ENCODE measurements at regions not wholly inside any gene's neighbourhood (a gene's known extent, or its start where the extent isn't known, plus 50 kb on each side); places are given as distances from the start of the nearest gene placed in this dataset.

DNA sequence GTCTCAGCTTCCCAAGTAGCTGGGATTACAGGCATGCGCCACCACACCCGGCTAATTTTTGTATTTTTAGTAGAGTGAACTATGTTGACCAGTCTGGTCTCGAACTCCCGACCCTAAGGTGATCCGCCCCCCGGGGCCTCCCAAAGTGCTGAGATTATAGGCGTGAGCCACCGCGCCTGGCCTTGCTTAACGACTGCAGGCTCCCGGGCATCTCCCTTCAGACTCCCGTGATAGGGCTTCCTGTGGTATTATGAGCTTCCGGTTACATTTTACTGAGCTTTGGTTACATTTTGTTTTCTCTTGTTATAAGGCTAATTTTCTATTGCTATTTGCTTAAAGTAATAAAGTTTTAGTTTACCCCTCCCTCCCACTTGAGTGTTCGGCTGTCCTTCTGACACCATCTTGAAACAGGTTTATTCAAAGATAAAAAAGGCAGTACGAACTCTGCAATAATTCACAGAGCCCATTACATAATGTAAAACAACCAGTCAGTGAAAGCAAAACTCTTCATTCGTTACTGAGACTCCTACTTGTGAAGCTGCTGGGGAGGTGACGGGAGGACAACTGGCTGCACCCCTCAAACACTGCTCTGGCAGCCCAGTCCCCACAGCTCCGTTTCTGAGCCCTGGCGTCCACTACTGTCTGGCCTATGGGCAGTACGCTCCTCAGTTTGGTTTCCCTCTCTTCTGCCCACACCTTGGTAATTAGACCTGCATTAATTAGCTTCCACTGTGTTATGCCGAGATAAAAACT, 795.7 kb upstream of the SLIT2 start:
- intact Hi-C loops (cut with DNase I; ENCODE audit: low total_unique reads), result no loop called here
- no peak for DNase-seq
- H3K27ac ChIP-seq, result no peak overlapping the region
- no peaks in the 10 kb centered on the region for H3K27me3 ChIP-seq
- H3K4me3 ChIP-seq, result no peak overlapping the region
- H3K36me3 ChIP-seq, result no peaks in the 10 kb centered on the region
- peaks cover 0 to 3% (median 0%) of the 10 kb centered on the region in 4 donors for H3K9me3 ChIP-seq
- no peaks in the 10 kb centered on the region for H3K4me1 ChIP-seq
- no peak for TF ChIP-seq POLR2A (IDR thresholded peaks at IDR 0.05)
- no peak for TF ChIP-seq POLR2AphosphoS5 (IDR thresholded peaks at IDR 0.05)
- TF ChIP-seq EP300 (IDR thresholded peaks at IDR 0.05), result no peak
- TF ChIP-seq, protein P1, sequence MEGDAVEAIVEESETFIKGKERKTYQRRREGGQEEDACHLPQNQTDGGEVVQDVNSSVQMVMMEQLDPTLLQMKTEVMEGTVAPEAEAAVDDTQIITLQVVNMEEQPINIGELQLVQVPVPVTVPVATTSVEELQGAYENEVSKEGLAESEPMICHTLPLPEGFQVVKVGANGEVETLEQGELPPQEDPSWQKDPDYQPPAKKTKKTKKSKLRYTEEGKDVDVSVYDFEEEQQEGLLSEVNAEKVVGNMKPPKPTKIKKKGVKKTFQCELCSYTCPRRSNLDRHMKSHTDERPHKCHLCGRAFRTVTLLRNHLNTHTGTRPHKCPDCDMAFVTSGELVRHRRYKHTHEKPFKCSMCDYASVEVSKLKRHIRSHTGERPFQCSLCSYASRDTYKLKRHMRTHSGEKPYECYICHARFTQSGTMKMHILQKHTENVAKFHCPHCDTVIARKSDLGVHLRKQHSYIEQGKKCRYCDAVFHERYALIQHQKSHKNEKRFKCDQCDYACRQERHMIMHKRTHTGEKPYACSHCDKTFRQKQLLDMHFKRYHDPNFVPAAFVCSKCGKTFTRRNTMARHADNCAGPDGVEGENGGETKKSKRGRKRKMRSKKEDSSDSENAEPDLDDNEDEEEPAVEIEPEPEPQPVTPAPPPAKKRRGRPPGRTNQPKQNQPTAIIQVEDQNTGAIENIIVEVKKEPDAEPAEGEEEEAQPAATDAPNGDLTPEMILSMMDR (IDR thresholded peaks at IDR 0.05), result no peak
- 89 to 95% (median 93%) methylated on average over 21 of the region's 21 CpGs for WGBS, 5 donors

DNA sequence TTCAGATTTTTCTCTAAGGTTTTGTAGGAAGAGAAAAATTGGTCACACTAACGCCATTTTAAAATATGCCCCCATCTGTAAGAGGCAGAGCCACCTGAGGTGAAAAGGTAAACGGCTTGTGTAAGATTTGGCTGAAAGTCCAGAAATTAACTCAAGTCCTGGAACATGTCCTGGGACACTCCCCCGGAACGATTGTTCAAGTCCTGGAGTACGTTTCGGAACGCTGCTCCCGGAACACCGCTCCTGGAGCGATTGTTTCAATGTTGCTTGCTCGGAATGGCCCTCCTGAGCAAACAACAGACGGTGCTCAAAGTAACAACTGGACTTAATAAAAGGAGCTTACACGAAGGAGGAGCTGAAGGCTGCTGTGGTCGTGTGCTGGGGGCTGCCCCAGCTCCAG, 796.5 kb upstream of the SLIT2 start:
- H3K27ac ChIP-seq, result no peak overlapping the region
- no peaks in the 10 kb centered on the region for H3K36me3 ChIP-seq
- DNase-seq, result no peak
- H3K4me1 ChIP-seq, result no peaks in the 10 kb centered on the region
- intact Hi-C loops (cut with DNase I; ENCODE audit: low total_unique reads), result no loop called here
- H3K4me3 ChIP-seq, result no peak overlapping the region
- TF ChIP-seq POLR2AphosphoS5 (IDR thresholded peaks at IDR 0.05) (no peak), EP300 (IDR thresholded peaks at IDR 0.05) (no peak), POLR2A (IDR thresholded peaks at IDR 0.05) (no peak)
- TF ChIP-seq, protein P1 (IDR thresholded peaks at IDR 0.05), result no peak
- H3K27me3 ChIP-seq, result no peaks in the 10 kb centered on the region
- 85 to 91% (median 90%) methylated on average over 14 of the region's 14 CpGs for WGBS, 5 donors
- H3K9me3 ChIP-seq, result peaks cover 0 to 9% (median 2%) of the 10 kb centered on the region in 4 donors

DNA sequence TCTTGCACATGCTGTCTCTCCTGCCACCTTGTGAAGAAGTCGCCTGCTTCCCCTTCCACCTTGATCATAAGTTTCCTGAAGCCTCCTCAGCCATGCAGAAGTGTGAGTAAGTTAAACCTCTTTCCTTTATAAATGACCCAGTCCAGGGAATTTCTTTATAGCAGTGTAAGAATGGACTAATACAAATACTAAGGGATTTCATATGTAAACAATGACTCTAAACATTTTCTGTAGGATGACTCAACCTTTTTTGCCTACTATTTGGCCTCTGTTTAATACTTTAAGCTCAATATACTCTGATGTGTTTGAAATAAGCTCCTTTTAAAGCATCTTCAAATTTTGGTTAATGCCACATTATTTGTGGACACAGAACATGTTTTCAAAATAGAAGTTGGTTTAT, 813.5 kb upstream of the SLIT2 start:
- no peak for TF ChIP-seq POLR2A (IDR thresholded peaks at IDR 0.05)
- no peak for TF ChIP-seq EP300 (IDR thresholded peaks at IDR 0.05)
- TF ChIP-seq, protein P1 (IDR thresholded peaks at IDR 0.05), result no peak
- TF ChIP-seq POLR2AphosphoS5 (IDR thresholded peaks at IDR 0.05), result no peak
- 64 to 86% (median 80%) methylated on average over 1 of the region's 1 CpG for WGBS, 5 donors
- intact Hi-C loops (cut with DNase I; ENCODE audit: low total_unique reads), result loop anchor here (2.0 kb wide), 1 partner anchor 23 kb away; no protein-coding TSS in a partner anchor
- no peaks in the 10 kb centered on the region for H3K4me1 ChIP-seq
- H3K27ac ChIP-seq, result no peak overlapping the region
- DNase-seq, result no peak
- H3K4me3 ChIP-seq, result no peak overlapping the region
- no peaks in the 10 kb centered on the region for H3K36me3 ChIP-seq
- no peaks in the 10 kb centered on the region for H3K27me3 ChIP-seq
- H3K9me3 ChIP-seq, result peaks cover under 1 to 24% (median 10%) of the 10 kb centered on the region in 4 donors

DNA sequence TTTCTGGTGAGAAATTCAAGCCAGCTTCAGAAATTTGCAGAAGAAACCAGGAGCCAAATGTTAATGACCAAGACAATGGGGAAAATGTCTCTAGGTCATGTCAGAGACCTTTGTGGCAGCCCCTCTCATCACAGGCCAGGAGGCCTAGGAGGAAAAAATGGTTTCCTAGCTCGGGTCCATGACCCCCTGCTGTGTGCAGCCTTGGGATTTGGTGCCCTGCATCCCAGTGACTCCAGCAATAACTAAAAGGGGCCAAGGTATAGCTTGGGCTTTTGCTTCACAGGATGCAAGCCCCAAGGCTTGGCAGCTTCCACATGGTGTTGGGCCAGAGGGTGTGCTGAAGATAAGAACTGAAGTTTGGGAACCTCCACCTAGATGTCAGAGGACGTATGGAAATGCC, 814.7 kb upstream of the SLIT2 start:
- peaks cover 0 to 13% (median 6%) of the 10 kb centered on the region in 4 donors for H3K9me3 ChIP-seq
- intact Hi-C loops (cut with DNase I; ENCODE audit: low total_unique reads), result no loop called here
- no peak overlapping the region for H3K4me3 ChIP-seq
- DNase-seq, result no peak
- no peaks in the 10 kb centered on the region for H3K4me1 ChIP-seq
- H3K27me3 ChIP-seq, result no peaks in the 10 kb centered on the region
- 36 to 56% (median 49%) methylated on average over 1 to 2 of the region's 2 CpGs for WGBS, 5 donors
- TF ChIP-seq, protein P1 (IDR thresholded peaks at IDR 0.05), result no peak
- TF ChIP-seq POLR2A (IDR thresholded peaks at IDR 0.05) (no peak), EP300 (IDR thresholded peaks at IDR 0.05) (no peak)
- no peaks in the 10 kb centered on the region for H3K36me3 ChIP-seq
- H3K27ac ChIP-seq, result no peak overlapping the region
